Smooth muscle cell (in vitro differentiated cells): ENCODE measurements at regions not wholly inside any gene's neighbourhood (a gene's known extent, or its start where the extent isn't known, plus 50 kb on each side); places are given as distances from the start of the nearest gene placed in this dataset.
A peak's percentile ranks its signal among the peaks of the same experiment; 100 is the strongest.

ENCODE experiments used
- DNase-seq: peaks from one replicate; lab custom pipeline; 2025; ENCODE audit not compliant: unreplicated experiment; lab: John Stamatoyannopoulos, UW
- H2AFZ ChIP-seq: fragments of 200-600 bp; sonication (generic); 2 replicates; pipeline ENCODE4 v1.6.0; 2016; ENCODE audit warnings: antibody characterized with exemption, low read depth, mild to moderate bottlenecking
- H3F3A ChIP-seq: fragments of 200-600 bp; sonication (generic); 2 replicates; pipeline ENCODE4 v1.6.0; 2017; ENCODE audit warnings: antibody characterized with exemption, low read depth
- H3K27ac ChIP-seq: fragments of 200-600 bp; sonication (generic); 2 replicates; pipeline ENCODE4 v1.5.1; 2016; ENCODE audit warnings: low read depth, mild to moderate bottlenecking
- H3K27me3 ChIP-seq: fragments of 200-600 bp; sonication (generic); 2 replicates; pipeline ENCODE4 v1.6.1; 2016; ENCODE audit warnings: low read depth, mild to moderate bottlenecking
- H3K36me3 ChIP-seq: fragments of 200-600 bp; sonication (generic); 2 replicates; pipeline ENCODE4 v1.5.1; 2016; ENCODE audit warnings: low read depth
- H3K4me1 ChIP-seq: fragments of 200-600 bp; sonication (generic); 2 replicates; pipeline ENCODE4 v1.5.1; 2016; ENCODE audit warnings: low read depth
- H3K4me2 ChIP-seq: fragments of 200-600 bp; sonication (generic); 2 replicates; pipeline ENCODE4 v1.6.0; 2016; ENCODE audit warnings: mild to moderate bottlenecking
- H3K4me3 ChIP-seq: fragments of 200-600 bp; sonication (generic); 2 replicates; pipeline ENCODE4 v1.5.1; 2016; ENCODE audit warnings: mild to moderate bottlenecking
- H3K79me2 ChIP-seq: fragments of 200-600 bp; sonication (generic); 2 replicates; pipeline ENCODE4 v1.6.0; 2016; ENCODE audit warnings: low read depth, mild to moderate bottlenecking
- H3K9ac ChIP-seq: fragments of 200-600 bp; sonication (generic); 2 replicates; pipeline ENCODE4 v1.6.0; 2016; ENCODE audit warnings: low read depth
- H3K9me3 ChIP-seq: fragments of 200-600 bp; sonication (generic); replicated peaks from 2 replicates; pipeline ENCODE4 v1.5.1; 2016; ENCODE audit warnings: low read depth
- H4K20me1 ChIP-seq: fragments of 200-600 bp; sonication (generic); 2 replicates; pipeline ENCODE4 v1.6.0; 2016; ENCODE audit warnings: low read depth
- WGBS: methylation state at CpG from one replicate; pipeline ENCODE4 v1.1.7; 2016; ENCODE audit warnings: low lambda C conversion rate; 5-methylcytosine and 5-hydroxymethylcytosine counted together
- TF ChIP-seq, protein P1 (sequence below): fragments of 200-600 bp; sonication (generic); IDR thresholded peaks from 2 replicates; pipeline ENCODE4 v1.5.1; 2017; ENCODE audit warnings: borderline replicate concordance, mild to moderate bottlenecking, antibody characterized with exemption; ENCODE audit not compliant: insufficient read depth, poor library complexity, severe bottlenecking

DNA sequence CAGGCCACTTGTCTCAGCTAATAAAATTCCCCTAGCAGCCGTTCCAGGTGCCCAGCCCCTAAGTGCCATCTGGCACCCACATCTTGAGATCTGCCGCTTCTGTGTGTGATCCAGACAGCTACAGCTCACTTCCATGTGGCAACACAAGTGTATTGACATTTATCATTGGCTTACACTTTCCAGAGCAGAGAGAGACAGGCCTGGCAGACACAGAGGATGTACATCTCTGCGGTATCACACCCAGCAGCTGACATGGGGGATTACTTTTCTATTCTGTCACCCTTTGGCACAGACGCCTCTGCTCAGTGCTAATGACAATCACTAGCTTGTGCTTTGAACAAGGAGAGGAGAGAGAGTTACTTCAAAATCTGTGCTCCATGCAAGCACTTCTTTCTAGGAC, 195.9 kb downstream of the KDR start:
- no peak overlapping the region for H2AFZ ChIP-seq
- H3K79me2 ChIP-seq: no peaks in the 10 kb centered on the region
- H3F3A ChIP-seq: peaks cover 5% of the 10 kb centered on the region
- DNase-seq: no peak
- no peak overlapping the region for H3K4me3 ChIP-seq
- TF ChIP-seq, protein P1, sequence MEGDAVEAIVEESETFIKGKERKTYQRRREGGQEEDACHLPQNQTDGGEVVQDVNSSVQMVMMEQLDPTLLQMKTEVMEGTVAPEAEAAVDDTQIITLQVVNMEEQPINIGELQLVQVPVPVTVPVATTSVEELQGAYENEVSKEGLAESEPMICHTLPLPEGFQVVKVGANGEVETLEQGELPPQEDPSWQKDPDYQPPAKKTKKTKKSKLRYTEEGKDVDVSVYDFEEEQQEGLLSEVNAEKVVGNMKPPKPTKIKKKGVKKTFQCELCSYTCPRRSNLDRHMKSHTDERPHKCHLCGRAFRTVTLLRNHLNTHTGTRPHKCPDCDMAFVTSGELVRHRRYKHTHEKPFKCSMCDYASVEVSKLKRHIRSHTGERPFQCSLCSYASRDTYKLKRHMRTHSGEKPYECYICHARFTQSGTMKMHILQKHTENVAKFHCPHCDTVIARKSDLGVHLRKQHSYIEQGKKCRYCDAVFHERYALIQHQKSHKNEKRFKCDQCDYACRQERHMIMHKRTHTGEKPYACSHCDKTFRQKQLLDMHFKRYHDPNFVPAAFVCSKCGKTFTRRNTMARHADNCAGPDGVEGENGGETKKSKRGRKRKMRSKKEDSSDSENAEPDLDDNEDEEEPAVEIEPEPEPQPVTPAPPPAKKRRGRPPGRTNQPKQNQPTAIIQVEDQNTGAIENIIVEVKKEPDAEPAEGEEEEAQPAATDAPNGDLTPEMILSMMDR: no peak
- peak overlapping the region; percentile 69 for H3K27ac ChIP-seq
- H3K9me3 ChIP-seq: no peaks in the 10 kb centered on the region
- 25% methylated on average over 4 of the region's 4 CpGs for WGBS
- no peak overlapping the region for H3K9ac ChIP-seq
- no peaks in the 10 kb centered on the region for H4K20me1 ChIP-seq
- no peaks in the 10 kb centered on the region for H3K36me3 ChIP-seq
- peak overlapping the region; percentile 70 for H3K4me2 ChIP-seq
- no peaks in the 10 kb centered on the region for H3K4me1 ChIP-seq
- peaks cover 12% of the 10 kb centered on the region for H3K27me3 ChIP-seq

DNA sequence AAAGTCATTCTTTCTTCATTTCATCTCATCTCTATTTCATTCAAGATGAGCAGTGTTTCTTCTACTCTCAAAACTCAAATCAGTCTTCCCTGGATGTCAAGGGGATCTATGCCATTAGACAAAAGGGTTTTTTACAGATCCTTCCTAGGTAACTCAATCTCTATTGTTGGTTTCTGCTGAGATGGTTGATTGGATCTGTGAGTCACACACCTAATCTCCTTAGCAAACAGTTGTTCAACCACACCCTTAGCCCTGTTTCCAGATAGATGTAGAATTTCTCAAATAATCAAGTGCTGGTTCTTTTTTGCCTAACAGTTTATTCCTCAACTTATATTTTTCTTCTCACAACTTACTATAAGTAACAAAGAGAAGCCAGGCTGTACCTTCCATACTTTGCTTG, 200.5 kb downstream of the KDR start:
- Histone ChIP-seq H3K9ac (no peak overlapping the region), H3K79me2 (no peaks in the 10 kb centered on the region), H3K27me3 (no peaks in the 10 kb centered on the region), H3K4me3 (no peak overlapping the region), H4K20me1 (no peaks in the 10 kb centered on the region), H3K27ac (no peak overlapping the region), H3K4me2 (no peak overlapping the region), H3K4me1 (no peaks in the 10 kb centered on the region), H3F3A (no peaks in the 10 kb centered on the region), H2AFZ (no peak overlapping the region), H3K9me3 (no peaks in the 10 kb centered on the region), H3K36me3 (no peaks in the 10 kb centered on the region)
- TF ChIP-seq, protein P1: no peak
- DNase-seq: no peak

DNA sequence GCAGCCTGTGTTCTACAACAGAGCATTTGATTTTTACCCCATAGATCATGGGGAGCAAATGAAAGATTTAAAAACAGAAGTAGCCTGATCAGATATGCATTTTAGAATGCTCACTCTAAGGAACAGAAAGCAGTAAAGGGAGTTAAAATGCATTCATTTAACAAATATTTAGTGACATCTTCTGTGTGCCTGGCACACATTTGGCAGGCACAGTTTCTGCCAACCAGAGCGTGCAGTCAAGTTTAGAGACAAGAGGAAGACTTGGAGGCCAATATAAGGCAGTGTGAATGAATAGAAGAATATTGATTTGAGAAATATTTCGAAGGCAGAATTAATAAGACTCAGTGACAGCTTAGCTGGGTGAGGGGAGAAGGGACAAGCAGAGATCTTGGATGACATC, 210.1 kb downstream of the KDR start:
- 95% methylated on average over 2 of the region's 2 CpGs for WGBS
- Histone ChIP-seq H3K4me1 (peaks cover 2% of the 10 kb centered on the region), H3K9ac (no peak overlapping the region), H4K20me1 (no peaks in the 10 kb centered on the region), H3K79me2 (no peaks in the 10 kb centered on the region), H3K36me3 (no peaks in the 10 kb centered on the region), H3K4me3 (no peak overlapping the region), H3F3A (no peaks in the 10 kb centered on the region), H3K9me3 (no peaks in the 10 kb centered on the region), H3K27ac (no peak overlapping the region), H3K4me2 (no peak overlapping the region), H3K27me3 (no peaks in the 10 kb centered on the region), H2AFZ (no peak overlapping the region)
- no peak for DNase-seq
- TF ChIP-seq, protein P1: no peak

DNA sequence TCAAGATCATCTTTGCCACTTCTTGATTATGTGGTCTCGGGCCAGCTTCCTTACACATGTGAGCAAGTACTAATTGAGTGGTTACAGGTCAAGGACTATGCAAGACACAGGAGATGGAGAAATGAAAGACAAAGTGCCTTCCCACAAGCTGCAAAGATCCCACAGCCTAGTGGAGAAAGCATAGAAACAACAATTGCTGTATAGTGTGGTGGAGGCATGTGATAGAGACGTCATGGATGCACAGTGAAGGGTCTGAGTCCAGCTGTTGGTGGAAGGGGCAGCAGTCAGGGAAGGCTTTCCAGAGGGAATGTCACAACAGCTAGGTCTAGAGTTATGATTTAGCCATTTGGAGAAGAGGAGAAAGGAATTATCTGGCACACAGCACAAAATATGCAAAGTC, 210.6 kb downstream of the KDR start:
- no peaks in the 10 kb centered on the region for H3K36me3 ChIP-seq
- DNase-seq: no peak
- TF ChIP-seq, protein P1: no peak
- no peaks in the 10 kb centered on the region for H4K20me1 ChIP-seq
- no peak overlapping the region for H3K4me3 ChIP-seq
- H3K27ac ChIP-seq: no peak overlapping the region
- no peak overlapping the region for H3K4me2 ChIP-seq
- H3F3A ChIP-seq: no peaks in the 10 kb centered on the region
- no peaks in the 10 kb centered on the region for H3K27me3 ChIP-seq
- H2AFZ ChIP-seq: no peak overlapping the region
- no peaks in the 10 kb centered on the region for H3K9me3 ChIP-seq
- no peak overlapping the region for H3K9ac ChIP-seq
- peaks cover 2% of the 10 kb centered on the region for H3K4me1 ChIP-seq
- H3K79me2 ChIP-seq: no peaks in the 10 kb centered on the region
- 92% methylated on average over 2 of the region's 2 CpGs for WGBS
